Panc1 (cell line): ENCODE measurements at regions not wholly inside any gene's neighbourhood (a gene's known extent, or its start where the extent isn't known, plus 50 kb on each side); places are given as distances from the start of the nearest gene placed in this dataset.

Experiments
- POLR2AphosphoS5 ChIP-seq: IDR thresholded peaks from 2 replicates; pipeline ENCODE4 v1.6.1; 2012; ENCODE audit warnings: mild to moderate bottlenecking, low read depth, low read length, moderate library complexity
- TF ChIP-seq, protein P1 (sequence below): fragments of 450-650 bp; IDR thresholded peaks from 2 replicates; pipeline ENCODE4 v1.5.1; 2017; ENCODE audit warnings: mild to moderate bottlenecking

DNA sequence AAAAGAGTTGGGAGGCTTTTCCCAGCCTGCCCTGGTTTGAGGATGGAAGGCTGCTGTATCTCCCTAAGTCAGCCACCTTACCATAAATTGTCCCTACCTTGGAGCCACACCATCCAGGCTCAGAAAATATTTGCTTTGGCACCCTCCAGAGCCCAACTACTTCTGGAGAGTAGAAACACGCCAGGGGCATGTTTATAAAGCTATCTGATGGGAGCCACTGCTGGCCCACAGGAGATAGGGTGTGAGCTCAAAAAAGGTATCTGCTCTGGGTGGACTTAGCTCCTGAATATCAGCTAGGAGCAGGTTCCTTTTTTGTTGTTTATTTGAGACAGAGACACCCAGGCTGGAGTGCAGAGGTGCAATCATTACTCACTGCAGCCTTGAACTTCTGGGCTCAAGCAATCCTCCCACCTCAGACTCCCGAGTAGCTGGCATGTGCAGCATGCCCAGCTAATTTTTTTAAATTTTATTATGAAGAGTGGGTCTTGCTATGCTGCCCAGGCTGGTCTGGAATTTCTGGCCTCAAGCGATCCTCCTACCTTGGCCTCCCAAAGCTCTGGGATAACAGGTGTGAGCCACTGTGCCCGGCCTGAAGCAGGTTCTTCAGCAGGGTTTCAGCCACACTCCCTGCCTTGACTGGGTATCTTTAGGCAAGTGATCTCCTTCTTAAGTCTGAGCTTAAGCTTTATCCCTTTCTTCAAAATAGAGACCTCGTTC lies 147.1 kb downstream of the SALL1 start:
- TF ChIP-seq, protein P1, sequence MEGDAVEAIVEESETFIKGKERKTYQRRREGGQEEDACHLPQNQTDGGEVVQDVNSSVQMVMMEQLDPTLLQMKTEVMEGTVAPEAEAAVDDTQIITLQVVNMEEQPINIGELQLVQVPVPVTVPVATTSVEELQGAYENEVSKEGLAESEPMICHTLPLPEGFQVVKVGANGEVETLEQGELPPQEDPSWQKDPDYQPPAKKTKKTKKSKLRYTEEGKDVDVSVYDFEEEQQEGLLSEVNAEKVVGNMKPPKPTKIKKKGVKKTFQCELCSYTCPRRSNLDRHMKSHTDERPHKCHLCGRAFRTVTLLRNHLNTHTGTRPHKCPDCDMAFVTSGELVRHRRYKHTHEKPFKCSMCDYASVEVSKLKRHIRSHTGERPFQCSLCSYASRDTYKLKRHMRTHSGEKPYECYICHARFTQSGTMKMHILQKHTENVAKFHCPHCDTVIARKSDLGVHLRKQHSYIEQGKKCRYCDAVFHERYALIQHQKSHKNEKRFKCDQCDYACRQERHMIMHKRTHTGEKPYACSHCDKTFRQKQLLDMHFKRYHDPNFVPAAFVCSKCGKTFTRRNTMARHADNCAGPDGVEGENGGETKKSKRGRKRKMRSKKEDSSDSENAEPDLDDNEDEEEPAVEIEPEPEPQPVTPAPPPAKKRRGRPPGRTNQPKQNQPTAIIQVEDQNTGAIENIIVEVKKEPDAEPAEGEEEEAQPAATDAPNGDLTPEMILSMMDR = no peak
- TF ChIP-seq POLR2AphosphoS5 = no peak
